ENCODE measurements at regions not wholly inside any gene's neighbourhood (a gene's known extent, or its start where the extent isn't known, plus 50 kb on each side); places are given as distances from the start of the nearest gene placed in this dataset.
"Not testable (repeated sequence)": the region's sequence is repeated elsewhere in the genome, so short reads cannot be mapped to it uniquely, and the experiment has no call there.

- CTCF ChIA-PET: no interaction called here
- no peak overlapping the region for H3K27ac Mint-ChIP-seq
- H3K27me3 Mint-ChIP-seq (ENCODE audit: low read depth): no peaks in the 10 kb centered on the region
Observed at GRCh38 chrY:7701676-7702075, 790.1 kb upstream of the AMELY start.

GRCh38 chrY:7697506-7697905, 786.0 kb upstream of the AMELY start:
- Mint-ChIP-seq H3K4me1 (ENCODE audit: low read depth) (no peaks in the 10 kb centered on the region), H3K27me3 (ENCODE audit: low read depth) (no peaks in the 10 kb centered on the region), H3K36me3 (ENCODE audit: low read depth) (no peaks in the 10 kb centered on the region), H3K9me3 (no peaks in the 10 kb centered on the region), H3K4me3 (no peak overlapping the region), H3K27ac (no peak overlapping the region)
- intact Hi-C loops (cut with micrococcal nuclease): no loop called here
- CTCF ChIA-PET: no interaction called here
- DNase-seq: no peak

More at GRCh38 chrY:7701676-7702075, 790.1 kb upstream of the AMELY start:
- intact Hi-C loops (cut with micrococcal nuclease): no loop called here
- Mint-ChIP-seq H3K36me3 (ENCODE audit: low read depth) (no peaks in the 10 kb centered on the region), H3K4me1 (ENCODE audit: low read depth) (no peaks in the 10 kb centered on the region), H3K9me3 (no peaks in the 10 kb centered on the region), H3K4me3 (no peak overlapping the region)
- DNase-seq: no peak

- DNase-seq: no peak
- no peaks in the 10 kb centered on the region for H3K36me3 Mint-ChIP-seq (ENCODE audit: low read depth)
- H3K4me1 Mint-ChIP-seq (ENCODE audit: low read depth): no peaks in the 10 kb centered on the region
- no peak overlapping the region for H3K27ac Mint-ChIP-seq
- H3K27me3 Mint-ChIP-seq (ENCODE audit: low read depth): no peaks in the 10 kb centered on the region
- H3K4me3 Mint-ChIP-seq: no peak overlapping the region
- H3K9me3 Mint-ChIP-seq: no peaks in the 10 kb centered on the region
- CTCF ChIA-PET: interaction anchor here (0.5 kb wide), 1 partner anchor 86 kb away, joined by 3 read pairs; no protein-coding TSS in a partner anchor
- intact Hi-C loops (cut with micrococcal nuclease): no loop called here
Observed at GRCh38 chrY:7692701-7693100, 781.1 kb upstream of the AMELY start.

DNA sequence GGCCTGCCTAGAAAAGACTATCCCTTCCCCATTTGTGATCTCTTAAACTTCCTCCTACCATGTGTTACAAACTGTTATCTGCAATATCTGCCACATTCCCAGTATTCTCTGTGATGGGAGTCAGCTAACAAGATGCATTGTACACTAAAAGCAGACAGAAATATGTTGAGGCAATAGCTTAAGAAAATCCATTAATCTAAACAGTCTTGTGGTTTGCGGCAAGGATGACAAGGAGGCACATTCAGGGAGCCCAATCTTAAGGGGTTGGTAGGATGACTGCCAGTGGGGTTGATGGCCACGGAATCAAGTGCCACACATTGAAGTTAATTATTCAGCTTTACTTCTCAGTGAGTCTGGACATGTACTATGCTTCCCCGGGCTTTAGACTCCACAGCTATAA, 775.5 kb upstream of the AMELY start:
- Mint-ChIP-seq H3K27ac (no peak overlapping the region), H3K4me3 (no peak overlapping the region), H3K4me1 (ENCODE audit: low read depth) (no peaks in the 10 kb centered on the region), H3K36me3 (ENCODE audit: low read depth) (no peaks in the 10 kb centered on the region), H3K27me3 (ENCODE audit: low read depth) (no peaks in the 10 kb centered on the region), H3K9me3 (no peaks in the 10 kb centered on the region)
- intact Hi-C loops (cut with micrococcal nuclease): no loop called here
- CTCF ChIA-PET: no interaction called here
- no peak for DNase-seq

DNA sequence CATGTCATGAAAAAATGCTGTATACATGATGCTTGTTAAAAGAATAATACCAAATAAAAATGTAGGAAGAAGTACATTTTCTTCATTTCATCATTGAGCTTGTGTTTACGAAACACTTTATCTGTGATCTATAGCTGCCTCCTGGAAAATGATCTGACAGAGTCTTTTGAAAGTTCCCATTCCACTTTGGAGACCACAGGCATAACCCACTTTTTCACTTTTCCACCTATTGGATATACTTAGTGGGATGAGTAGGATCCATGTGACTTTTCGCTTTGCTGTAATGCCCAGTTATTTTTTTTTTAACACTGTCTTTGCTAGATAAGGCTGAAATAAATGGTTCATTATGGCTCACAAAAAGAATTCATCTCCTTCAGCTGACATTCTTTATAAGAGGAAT, 773.0 kb upstream of the AMELY start:
- DNase-seq: no peak
- Mint-ChIP-seq H3K9me3 (no peaks in the 10 kb centered on the region), H3K36me3 (ENCODE audit: low read depth) (no peaks in the 10 kb centered on the region), H3K27ac (no peak overlapping the region), H3K4me1 (ENCODE audit: low read depth) (no peaks in the 10 kb centered on the region), H3K27me3 (ENCODE audit: low read depth) (no peaks in the 10 kb centered on the region), H3K4me3 (no peak overlapping the region)
- intact Hi-C loops (cut with micrococcal nuclease): no loop called here
- CTCF ChIA-PET: no interaction called here

- CTCF ChIA-PET: no interaction called here
- H3K9me3 Mint-ChIP-seq: no peaks in the 10 kb centered on the region
- no peak overlapping the region for H3K4me3 Mint-ChIP-seq
- DNase-seq: no peak
- no peaks in the 10 kb centered on the region for H3K27me3 Mint-ChIP-seq (ENCODE audit: low read depth)
- no peaks in the 10 kb centered on the region for H3K36me3 Mint-ChIP-seq (ENCODE audit: low read depth)
- no peaks in the 10 kb centered on the region for H3K4me1 Mint-ChIP-seq (ENCODE audit: low read depth)
- intact Hi-C loops (cut with micrococcal nuclease): no loop called here
- no peak overlapping the region for H3K27ac Mint-ChIP-seq
Observed at GRCh38 chrY:7682386-7682785, 770.8 kb upstream of the AMELY start.

GRCh38 chrY:7681426-7681825, 769.9 kb upstream of the AMELY start:
- Mint-ChIP-seq H3K4me3 (no peak overlapping the region), H3K27me3 (ENCODE audit: low read depth) (no peaks in the 10 kb centered on the region), H3K27ac (no peak overlapping the region), H3K9me3 (no peaks in the 10 kb centered on the region), H3K4me1 (ENCODE audit: low read depth) (no peaks in the 10 kb centered on the region), H3K36me3 (ENCODE audit: low read depth) (no peaks in the 10 kb centered on the region)
- DNase-seq: no peak
- intact Hi-C loops (cut with micrococcal nuclease): no loop called here
- CTCF ChIA-PET: no interaction called here

GRCh38 chrY:7674465-7674864, 762.9 kb upstream of the AMELY start:
- H3K9me3 Mint-ChIP-seq: no peaks in the 10 kb centered on the region
- no peaks in the 10 kb centered on the region for H3K4me1 Mint-ChIP-seq (ENCODE audit: low read depth)
- H3K4me3 Mint-ChIP-seq: no peak overlapping the region
- DNase-seq: no peak
- intact Hi-C loops (cut with micrococcal nuclease): no loop called here
- CTCF ChIA-PET: no interaction called here
- H3K27ac Mint-ChIP-seq: no peak overlapping the region
- peaks cover 3% of the 10 kb centered on the region for H3K27me3 Mint-ChIP-seq (ENCODE audit: low read depth)
- H3K36me3 Mint-ChIP-seq (ENCODE audit: low read depth): no peaks in the 10 kb centered on the region

DNA sequence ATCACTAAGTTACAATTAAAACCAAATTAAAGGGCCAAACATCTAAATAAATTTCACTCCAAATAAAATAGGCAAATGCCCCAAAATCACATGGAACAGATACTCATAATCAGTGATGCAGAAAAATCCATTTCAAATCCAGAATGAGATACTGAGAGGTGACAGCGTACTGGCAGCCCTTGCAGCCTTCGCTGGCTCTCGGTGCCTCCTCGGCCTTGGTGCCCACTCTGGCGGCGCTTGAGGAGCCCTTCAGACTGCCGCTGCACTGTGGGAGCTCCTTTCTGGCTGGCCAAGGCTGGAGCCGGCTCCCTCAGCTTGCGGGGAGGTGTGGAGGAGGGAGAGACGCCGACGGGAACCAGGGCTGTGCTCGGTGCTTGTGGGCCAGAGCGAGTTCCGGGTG, 761.2 kb upstream of the AMELY start:
- Mint-ChIP-seq H3K4me3 (no peak overlapping the region), H3K27me3 (ENCODE audit: low read depth) (peaks cover 3% of the 10 kb centered on the region), H3K36me3 (ENCODE audit: low read depth) (no peaks in the 10 kb centered on the region), H3K9me3 (no peaks in the 10 kb centered on the region), H3K4me1 (ENCODE audit: low read depth) (no peaks in the 10 kb centered on the region), H3K27ac (no peak overlapping the region)
- intact Hi-C loops (cut with micrococcal nuclease): no loop called here
- CTCF ChIA-PET: no interaction called here
- DNase-seq: no peak

DNA sequence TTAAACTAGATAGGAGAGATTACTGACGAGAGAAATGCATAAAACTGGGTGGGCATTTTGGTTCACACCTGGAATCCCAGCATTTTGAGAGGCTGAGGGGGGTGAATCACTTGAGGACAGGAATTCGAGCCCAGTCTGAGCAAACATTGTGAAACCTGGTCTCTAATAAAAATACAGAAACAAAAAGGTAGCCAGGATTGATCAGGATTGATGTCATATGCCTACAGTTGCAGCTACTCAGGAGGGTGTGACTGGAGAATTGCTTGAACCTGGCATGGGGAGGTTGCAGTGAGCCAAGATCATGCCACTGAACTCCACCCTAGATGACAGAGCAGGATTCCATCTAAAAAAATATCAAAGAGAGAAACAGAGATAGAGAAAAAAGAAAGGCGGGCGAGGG, 751.7 kb upstream of the AMELY start:
- intact Hi-C loops (cut with micrococcal nuclease): no loop called here
- no peaks in the 10 kb centered on the region for H3K4me1 Mint-ChIP-seq (ENCODE audit: low read depth)

DNA sequence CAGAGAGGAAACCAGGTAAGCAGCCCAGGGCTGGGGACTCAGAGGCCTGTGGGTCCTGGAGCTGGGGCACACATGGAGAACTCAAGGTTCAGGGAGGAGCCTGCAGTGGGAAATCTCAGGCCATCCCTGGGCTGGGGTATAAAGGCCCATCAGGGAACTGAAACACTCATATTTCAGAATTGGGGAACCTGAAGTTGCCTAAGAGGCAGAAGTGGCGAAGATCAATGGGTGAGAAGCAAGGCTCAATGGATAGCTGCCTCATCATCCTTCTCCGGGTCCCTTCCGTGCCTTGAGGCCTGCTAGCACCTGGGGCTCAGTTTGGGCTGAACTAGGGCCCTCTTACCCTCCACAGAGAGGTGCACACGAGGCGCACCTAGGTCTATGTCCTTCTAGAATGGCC, 747.5 kb upstream of the AMELY start:
- no peaks in the 10 kb centered on the region for H3K9me3 Mint-ChIP-seq
- CTCF ChIA-PET: no interaction called here
- H3K27me3 Mint-ChIP-seq (ENCODE audit: low read depth): no peaks in the 10 kb centered on the region
- no peaks in the 10 kb centered on the region for H3K36me3 Mint-ChIP-seq (ENCODE audit: low read depth)
- intact Hi-C loops (cut with micrococcal nuclease): no loop called here
- no peak for DNase-seq
- H3K27ac Mint-ChIP-seq: no peak overlapping the region
- H3K4me1 Mint-ChIP-seq (ENCODE audit: low read depth): no peaks in the 10 kb centered on the region
- H3K4me3 Mint-ChIP-seq: no peak overlapping the region

More for the DNA sequence above, 751.7 kb upstream of the AMELY start:
- no peak for DNase-seq
- Mint-ChIP-seq H3K9me3 (no peaks in the 10 kb centered on the region), H3K36me3 (ENCODE audit: low read depth) (no peaks in the 10 kb centered on the region), H3K27ac (no peak overlapping the region), H3K4me3 (no peak overlapping the region), H3K27me3 (ENCODE audit: low read depth) (no peaks in the 10 kb centered on the region)
- CTCF ChIA-PET: no interaction called here

DNA sequence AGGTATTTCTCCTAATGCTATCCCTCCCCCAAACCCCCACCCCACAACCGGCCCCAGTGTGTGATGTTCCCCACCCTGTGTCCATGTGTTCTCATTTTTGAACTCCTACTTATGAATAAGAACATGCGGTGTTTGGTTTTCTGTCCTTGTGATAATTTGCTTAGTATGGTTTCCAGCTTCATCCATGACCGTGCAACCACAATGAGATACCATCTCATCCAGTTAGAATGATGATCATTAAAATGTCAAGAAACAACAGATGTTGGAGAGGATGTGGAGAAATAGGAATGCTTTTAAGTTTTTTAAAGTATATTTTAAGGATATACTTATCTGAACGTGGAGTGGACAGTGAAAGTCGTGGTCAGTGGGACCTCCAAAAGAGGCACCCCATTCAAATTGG, 745.0 kb upstream of the AMELY start:
- intact Hi-C loops (cut with micrococcal nuclease): no loop called here
- CTCF ChIA-PET: no interaction called here
- Mint-ChIP-seq H3K27me3 (ENCODE audit: low read depth) (no peaks in the 10 kb centered on the region), H3K36me3 (ENCODE audit: low read depth) (no peaks in the 10 kb centered on the region), H3K27ac (no peak overlapping the region), H3K9me3 (no peaks in the 10 kb centered on the region), H3K4me1 (ENCODE audit: low read depth) (no peaks in the 10 kb centered on the region), H3K4me3 (no peak overlapping the region)
- DNase-seq: no peak

DNA sequence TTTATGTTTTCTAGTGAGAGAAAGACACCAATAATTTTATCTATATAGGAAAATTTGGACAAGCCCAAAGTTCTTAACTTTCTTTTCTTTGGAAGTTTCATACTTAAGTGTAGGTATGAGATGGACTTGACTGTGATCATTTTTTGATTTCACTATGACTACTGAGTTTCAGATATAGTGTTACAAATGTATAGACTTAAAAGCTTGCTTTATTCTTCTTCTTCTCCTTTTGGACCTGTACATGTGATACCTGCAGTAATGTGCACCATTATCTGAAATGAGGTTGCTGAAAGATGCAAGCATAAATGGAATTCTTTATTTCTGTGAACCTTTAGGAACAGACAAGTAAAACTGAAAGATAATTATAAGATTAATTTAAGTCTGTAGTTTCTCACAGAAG, 743.4 kb upstream of the AMELY start:
- H3K9me3 Mint-ChIP-seq: no peaks in the 10 kb centered on the region
- no peak overlapping the region for H3K4me3 Mint-ChIP-seq
- no peak for DNase-seq
- intact Hi-C loops (cut with micrococcal nuclease): no loop called here
- no peaks in the 10 kb centered on the region for H3K27me3 Mint-ChIP-seq (ENCODE audit: low read depth)
- H3K27ac Mint-ChIP-seq: no peak overlapping the region
- no peaks in the 10 kb centered on the region for H3K36me3 Mint-ChIP-seq (ENCODE audit: low read depth)
- H3K4me1 Mint-ChIP-seq (ENCODE audit: low read depth): no peaks in the 10 kb centered on the region
- CTCF ChIA-PET: no interaction called here

- DNase-seq; H3K27ac Mint-ChIP-seq; H3K27me3 Mint-ChIP-seq (ENCODE audit: low read depth); H3K9me3 Mint-ChIP-seq; CTCF ChIA-PET; H3K36me3 Mint-ChIP-seq (ENCODE audit: low read depth); H3K4me1 Mint-ChIP-seq (ENCODE audit: low read depth); H3K4me3 Mint-ChIP-seq; intact Hi-C loops (cut with micrococcal nuclease): not testable (repeated sequence)
Observed at GRCh38 chrY:7649866-7650265, 738.3 kb upstream of the AMELY start.
